M059J (cell line): ENCODE measurements at regions not wholly inside any gene's neighbourhood (a gene's known extent, or its start where the extent isn't known, plus 50 kb on each side); places are given as distances from the start of the nearest gene placed in this dataset.

Experiments used
- DNase-seq: peaks from one replicate; pipeline ENCODE4 v3.0.0-alpha.2; 2012; ENCODE audit warnings: low read depth

DNA sequence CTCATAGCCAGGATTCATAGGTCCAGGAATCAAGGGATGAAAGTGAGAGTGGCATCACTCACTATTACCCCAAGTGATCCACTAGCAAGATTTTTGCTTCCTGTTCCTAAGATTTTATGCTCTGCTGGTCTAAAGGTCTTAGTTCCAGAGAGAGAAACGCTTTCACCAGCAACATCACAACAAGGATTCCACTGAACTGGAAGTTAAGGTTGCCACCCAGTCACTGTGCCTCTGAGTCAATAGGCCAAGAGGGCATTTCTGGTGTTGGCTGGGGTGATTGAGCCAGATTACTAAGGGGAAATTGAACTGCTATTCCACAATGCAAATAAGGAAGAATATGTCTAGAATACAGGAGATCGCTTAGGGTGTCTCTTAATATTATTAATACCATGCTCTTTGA, 142.5 kb upstream of the ARID2 start:
- no peak for DNase-seq

- DNase-seq = peak; percentile 18
These were observed 141.5 kb upstream of the ARID2 start for GRCh38 chr12:45587877-45588533.

- DNase-seq = no peak
These were observed 138.9 kb upstream of the ARID2 start for GRCh38 chr12:45590646-45591045.

DNA sequence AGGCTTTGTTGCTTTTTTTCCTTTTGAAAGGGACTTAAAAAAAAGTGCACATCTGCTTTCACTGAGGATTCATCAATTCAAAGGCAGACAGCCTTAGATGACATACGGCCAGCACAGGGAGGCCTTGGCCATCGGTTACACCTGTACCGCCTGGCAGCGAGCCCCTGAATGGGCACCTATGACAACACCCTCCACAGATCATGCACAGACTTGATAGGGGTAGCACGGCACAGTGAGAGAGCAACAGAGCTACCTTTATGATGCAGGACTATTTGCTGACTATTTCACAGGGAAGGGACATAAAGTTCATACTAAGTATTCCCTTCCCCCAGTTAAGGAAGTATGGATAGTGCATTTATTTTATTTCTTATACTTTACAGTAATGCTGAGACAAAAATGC, 137.9 kb upstream of the ARID2 start:
- DNase-seq = no peak

DNA sequence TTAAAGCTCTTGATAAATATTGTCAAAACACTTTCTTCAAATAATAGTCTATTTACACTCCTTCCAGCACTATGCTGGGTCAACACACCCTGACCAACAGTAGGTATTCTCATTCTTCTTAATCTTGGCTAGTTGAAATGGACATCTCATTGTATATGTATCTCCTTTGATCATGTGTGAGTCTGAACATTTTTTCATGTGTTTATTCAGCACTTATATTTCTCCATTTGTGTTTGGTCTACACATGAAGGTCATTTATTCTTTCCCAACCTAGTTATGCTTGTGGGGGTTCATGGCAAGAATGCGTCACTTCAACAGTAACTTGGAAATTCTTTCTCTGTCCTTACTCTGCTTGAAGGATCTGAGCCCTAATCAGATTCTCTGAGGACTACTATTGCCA, 133.1 kb upstream of the ARID2 start:
- no peak for DNase-seq

DNA sequence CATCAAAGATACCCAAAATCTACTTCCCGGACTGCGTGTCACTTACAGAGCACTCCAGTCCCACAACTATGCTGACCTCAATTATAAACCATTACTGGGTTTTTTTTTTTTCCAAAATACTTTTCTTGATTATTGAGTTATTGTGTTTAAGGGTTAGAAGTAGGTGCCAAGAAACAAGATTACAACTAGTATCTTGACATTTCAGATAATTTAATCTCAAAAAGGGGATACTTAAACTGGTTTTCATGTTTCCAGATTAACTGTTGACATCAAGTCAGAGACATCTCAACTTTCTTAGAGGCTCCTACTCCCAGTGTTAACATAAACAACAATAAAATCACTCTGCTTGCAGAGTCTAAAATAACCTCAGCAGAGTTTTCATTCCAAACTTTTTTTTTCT, 131.2 kb upstream of the ARID2 start:
- DNase-seq = no peak

DNA sequence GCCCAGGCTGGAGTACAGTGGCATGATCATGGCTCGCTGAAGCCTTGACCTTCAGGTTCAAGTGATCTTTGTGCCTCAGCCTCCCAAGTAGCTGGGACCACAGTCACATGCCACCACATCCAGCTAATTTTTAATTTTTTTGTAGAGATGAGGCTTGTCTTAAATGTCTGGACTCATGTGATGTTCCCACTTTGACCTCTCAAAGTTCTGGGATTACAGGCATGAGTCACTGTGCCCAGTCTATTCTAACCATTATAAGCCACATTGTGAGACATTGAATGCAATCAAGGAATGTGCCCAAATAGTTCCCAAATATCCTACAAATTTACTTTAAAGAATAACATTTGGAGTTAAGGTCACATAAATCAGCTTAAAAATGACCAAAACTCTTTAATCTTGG, 130.7 kb upstream of the ARID2 start:
- DNase-seq = peak; percentile 35

DNA sequence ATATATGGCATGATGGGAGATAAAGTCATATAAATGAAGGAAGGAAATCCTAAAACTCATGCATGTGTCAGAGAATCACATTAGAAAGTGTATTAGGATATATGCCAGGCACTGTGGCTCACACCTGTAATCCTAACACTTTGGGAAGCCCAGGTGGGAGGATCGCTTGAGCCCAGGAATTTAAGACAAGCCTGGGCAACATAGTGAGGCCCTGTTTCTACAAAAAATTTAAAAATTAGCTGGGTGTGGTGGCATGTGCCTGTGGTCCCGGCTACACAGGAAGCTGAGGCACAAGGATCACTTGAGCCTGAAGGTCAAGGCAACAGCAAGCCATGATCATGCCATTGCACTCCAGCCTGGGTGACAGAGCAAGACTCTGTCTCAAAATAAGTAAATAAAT, 130.3 kb upstream of the ARID2 start:
- DNase-seq = no peak

GRCh38 chr12:45601390-45601789, 128.1 kb upstream of the ARID2 start:
- no peak for DNase-seq

DNA sequence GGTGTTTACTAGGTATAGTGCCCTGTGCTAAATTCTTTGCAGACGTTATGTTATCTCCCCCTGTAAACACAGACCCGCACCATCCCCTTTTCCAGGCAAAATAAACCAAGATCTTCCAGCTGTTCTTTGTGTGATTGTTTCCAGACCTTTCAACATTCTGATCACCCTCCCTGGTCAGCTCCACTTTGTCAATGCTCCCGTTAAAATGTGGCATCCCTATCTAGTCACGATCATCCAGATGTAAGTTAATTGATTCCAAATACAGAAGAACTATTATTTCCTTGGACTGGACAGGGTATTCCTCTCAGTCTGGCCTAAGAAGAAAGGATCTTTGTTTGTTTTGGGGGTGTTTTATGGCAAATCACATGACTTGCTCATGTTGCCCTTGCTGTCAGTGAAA, 127.6 kb upstream of the ARID2 start:
- DNase-seq = no peak

GRCh38 chr12:45605624-45606023, 123.9 kb upstream of the ARID2 start:
- no peak for DNase-seq

DNA sequence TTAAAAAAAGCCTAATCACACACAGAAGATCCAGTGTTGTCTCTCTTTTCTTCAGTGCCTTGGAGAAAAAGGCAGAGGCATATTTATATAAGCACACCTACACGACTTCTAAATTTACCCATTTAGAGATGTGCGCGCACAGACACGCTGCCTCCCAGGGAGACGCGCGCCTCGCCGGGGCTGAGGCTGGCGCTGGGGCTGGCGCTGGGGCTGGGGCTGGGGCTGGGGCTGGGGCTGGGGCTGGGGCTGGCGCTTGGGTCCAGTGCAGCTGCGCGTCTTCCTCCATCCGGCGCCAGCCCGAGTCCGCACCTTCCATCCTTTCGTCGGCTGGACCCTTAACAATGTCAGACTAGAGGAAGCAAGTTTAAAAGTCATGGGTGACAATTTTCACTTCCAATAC, 118.4 kb upstream of the ARID2 start:
- no peak for DNase-seq

- DNase-seq = no peak
These were observed 118.0 kb upstream of the ARID2 start for GRCh38 chr12:45611495-45611894.

GRCh38 chr12:45612044-45612794, 117.3 kb upstream of the ARID2 start:
- DNase-seq = peak; percentile 65

- peak; percentile 51 for DNase-seq
These were observed 116.2 kb upstream of the ARID2 start for GRCh38 chr12:45613296-45613695.

- DNase-seq = no peak
These were observed 115.7 kb upstream of the ARID2 start for GRCh38 chr12:45613855-45614254.

DNA sequence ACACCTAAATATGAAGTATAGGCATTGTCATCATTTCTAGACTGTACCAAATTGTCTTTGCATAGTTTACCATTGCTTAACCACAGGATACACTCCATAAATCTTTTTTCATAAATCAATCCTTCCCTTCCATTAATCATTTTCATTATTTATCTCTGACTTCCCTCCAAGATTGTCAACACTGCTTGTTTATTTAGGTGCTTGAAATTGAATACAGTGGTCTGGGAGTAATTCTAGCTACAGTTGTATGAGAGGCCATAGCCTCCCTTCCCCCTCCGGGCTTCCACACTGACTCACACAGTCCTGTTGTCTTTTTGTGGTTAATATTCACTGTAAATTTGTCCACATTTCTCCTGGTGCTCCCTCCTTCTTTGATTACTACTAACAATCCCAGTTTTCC, 114.2 kb upstream of the ARID2 start:
- DNase-seq = peak; percentile 84

GRCh38 chr12:45619736-45620135, 109.8 kb upstream of the ARID2 start:
- DNase-seq = no peak

DNA sequence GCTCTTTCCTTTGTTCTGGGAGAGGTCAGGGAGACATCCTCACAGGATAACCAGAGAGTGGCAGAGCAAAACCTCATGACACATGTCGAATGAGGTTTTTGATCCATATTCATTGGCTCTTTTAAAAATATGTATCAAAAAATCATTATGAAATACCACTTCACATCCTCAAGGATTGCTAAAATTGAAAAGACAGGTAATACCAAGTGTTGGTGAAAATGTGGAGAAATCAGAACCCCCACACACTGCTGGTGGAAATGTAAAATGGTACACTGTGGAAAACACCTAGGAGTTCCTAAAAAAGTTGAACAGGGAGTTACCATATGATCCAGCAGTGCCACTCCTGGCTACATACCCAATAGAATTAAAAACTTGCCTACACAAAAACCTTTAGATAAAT, 107.8 kb upstream of the ARID2 start:
- no peak for DNase-seq

DNA sequence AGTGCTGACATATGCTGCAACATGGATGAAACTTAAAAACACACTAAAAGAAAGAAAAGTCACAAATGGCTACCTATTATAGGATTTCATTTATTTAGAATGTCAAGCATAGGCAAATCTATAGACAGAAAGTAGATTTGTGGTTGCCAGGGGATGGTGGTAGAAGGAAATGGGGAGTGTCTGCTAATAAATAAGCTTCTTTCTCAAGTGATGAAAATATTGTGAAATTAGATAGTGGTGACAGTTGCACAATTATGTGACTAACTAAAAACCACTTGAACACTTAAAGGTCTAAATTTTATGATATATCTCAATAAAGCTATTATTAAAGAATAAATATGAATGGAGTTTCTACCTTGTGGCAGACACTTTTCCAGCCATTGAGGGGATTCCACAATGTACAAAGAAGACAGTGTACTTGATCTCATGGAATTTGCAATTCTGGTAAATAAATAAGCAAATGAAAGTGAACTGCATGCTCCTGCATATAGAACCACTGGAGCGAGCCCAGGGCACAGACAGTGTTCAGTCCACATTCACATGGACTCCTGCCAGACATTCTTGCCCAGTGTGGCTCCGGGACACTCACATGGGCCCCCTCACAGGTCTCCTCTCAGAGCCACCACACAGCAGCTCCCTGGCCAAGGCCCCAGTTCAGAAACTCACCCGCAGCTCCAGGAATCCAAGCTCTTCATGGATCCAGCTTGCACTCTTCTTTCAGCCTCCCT, 107.1 kb upstream of the ARID2 start:
- DNase-seq = no peak

DNA sequence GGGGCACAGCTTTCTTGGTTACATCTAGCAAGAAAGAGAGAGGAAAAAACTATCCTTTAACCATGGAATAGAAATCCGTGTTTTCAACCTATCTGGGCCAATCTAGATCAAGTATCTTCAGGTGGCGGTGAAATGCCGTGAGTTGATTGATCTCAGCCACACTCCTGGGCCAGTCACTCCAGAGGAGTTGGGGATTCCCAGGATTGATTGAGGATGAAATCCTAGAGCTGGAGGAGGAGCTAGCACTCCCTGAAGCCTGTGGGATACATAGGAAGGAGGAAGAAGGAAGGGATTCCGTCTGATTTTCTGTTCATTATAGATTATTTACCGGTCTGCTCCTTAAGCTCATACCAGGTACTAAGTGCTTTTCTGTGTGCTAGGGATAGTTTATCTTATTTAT, 106.3 kb upstream of the ARID2 start:
- no peak for DNase-seq

- DNase-seq = no peak
These were observed 105.6 kb upstream of the ARID2 start for GRCh38 chr12:45623940-45624339.

DNA sequence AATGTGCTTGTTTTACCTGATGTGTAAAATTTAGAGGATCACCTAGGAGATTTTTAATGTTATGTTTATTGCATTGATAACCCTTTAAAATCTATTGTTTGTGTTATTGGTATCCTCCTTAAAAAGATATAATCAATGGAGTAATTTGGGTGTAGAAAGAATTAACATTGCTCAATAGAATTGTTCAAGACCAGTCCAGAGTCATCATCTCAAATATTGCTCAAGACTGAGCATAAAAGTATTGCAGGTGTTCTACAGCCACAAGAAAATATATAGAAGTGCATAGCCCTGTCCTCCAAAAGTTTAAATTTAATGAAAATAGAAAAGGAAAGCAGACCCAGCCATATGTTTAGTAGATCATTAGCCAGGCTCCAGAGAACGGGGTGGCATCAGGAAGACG, 102.5 kb upstream of the ARID2 start:
- DNase-seq = no peak
